Esophagus squamous epithelium (tissue), 5 donors: ENCODE measurements at regions not wholly inside any gene's neighbourhood (a gene's known extent, or its start where the extent isn't known, plus 50 kb on each side); places are given as distances from the start of the nearest gene placed in this dataset.

Source experiments
- DNase-seq: peaks from one replicate; lab custom pipeline; 2025; lab: John Stamatoyannopoulos, UW
- H3K27ac ChIP-seq, 4 donors: fragments of 200-600 bp; sonication (generic); one replicate each; pipeline ENCODE4 v1.5.1; 2016 to 2019; ENCODE audit warnings: mild to moderate bottlenecking in 1 of 4
- H3K27me3 ChIP-seq, 4 donors: fragments of 200-600 bp; sonication (generic); 1 replicate in 3 of 4; 2 replicates in 1 of 4; pipeline versions ENCODE4 v1.5.1 to v1.6.0; 2017 to 2021; ENCODE audit warnings: antibody characterized with exemption in 1 of 4
- H3K36me3 ChIP-seq, 3 donors: fragments of 200-600 bp; sonication (generic); one replicate each; pipeline ENCODE4 v1.5.1; 2016 to 2019
- H3K4me1 ChIP-seq, 3 donors: fragments of 200-600 bp; sonication (generic); one replicate each; pipeline ENCODE4 v1.5.1; 2017 to 2019
- H3K4me3 ChIP-seq, 4 donors: fragments of 200-600 bp; sonication (generic); 1 replicate in 3 of 4; 2 replicates in 1 of 4; pipeline ENCODE4 v1.5.1; 2016 to 2019; ENCODE audit warnings: mild to moderate bottlenecking in 2 of 4, moderate library complexity in 1 of 4
- H3K9me3 ChIP-seq, 3 donors: fragments of 200-600 bp; sonication (generic); one replicate each; pipeline ENCODE4 v1.5.1; 2016 to 2019
- POLR2A ChIP-seq, 4 donors: fragments of 450-650 bp; IDR thresholded peaks; one replicate each; pipeline ENCODE4 v1.6.1; 2017; ENCODE audit warnings: antibody characterized with exemption in 4 of 4, mild to moderate bottlenecking in 4 of 4, moderate library complexity in 3 of 4
- WGBS, 2 donors: methylation state at CpG; one replicate each; pipeline ENCODE4 v1.1.5; 2018; 5-methylcytosine and 5-hydroxymethylcytosine counted together
- intact Hi-C: fragments of 100-400 bp; cut with DNase I; formaldehyde crosslinking; loops from one replicate; pipeline ENCODE4 v1.15.0; 2022
- TF ChIP-seq, protein P1 (sequence below), 6 experiments: fragments of 450-650 bp in 4 of 6; fragments of 200-600 bp in 2 of 6; sonication (generic) in 2 of 6; IDR thresholded peaks; one replicate each; pipeline ENCODE4 v1.5.1; 2016 to 2019; ENCODE audit warnings: antibody characterized with exemption in 6 of 6, mild to moderate bottlenecking in 4 of 6, moderate library complexity in 4 of 6
- donor health status: DM: yes; HTN: yes; CAD: no.

DNA sequence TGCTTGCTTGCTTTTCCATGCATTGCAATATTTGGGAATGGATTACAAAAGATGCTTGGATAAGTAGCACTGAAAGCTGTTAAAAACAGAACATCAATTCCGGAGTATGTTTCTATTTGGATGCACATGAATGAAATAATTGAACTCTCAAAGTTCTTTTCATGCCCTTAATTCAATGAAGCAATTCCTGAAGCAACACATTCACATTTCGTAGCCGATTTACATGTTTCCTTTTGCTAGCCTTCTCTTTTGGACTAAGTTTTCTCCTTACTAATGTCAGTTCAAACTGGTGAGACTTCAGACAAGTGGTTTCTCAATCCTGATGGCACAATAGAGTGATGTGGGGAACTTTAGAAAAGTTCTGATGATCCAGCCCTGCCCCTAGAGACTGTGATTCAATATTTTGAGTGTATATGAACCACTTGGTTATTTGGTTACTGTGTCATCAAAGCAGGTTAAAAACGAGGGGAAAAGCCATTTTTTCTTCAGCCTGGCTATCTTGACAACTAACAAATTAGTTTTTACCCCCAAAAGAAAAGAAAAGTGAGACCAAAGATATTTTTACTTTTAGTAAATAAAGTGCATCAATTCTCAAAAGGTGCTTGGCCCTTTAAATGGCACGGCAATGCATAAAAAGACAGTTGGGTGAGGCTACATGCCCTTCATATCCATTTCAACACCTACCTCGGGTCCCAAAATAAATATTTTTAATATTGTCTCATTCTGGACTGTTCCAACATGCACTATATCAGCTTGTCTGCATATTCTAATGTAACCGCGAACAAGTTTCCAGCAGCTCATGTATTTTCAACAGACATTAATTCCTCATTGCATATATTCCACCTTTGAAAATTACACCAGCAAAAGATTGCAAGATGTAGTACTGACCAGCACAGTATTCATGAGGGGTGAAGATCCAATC is 90.1 kb upstream of the RPL34 start:
- no peak for DNase-seq
- Histone ChIP-seq H3K4me3 (no peak overlapping the region), H3K27me3 (no peaks in the 10 kb centered on the region), H3K9me3 (no peaks in the 10 kb centered on the region), H3K27ac (peak overlapping the region in 2 of 4 donors; percentile 38 to 49), H3K4me1 (no peaks in the 10 kb centered on the region), H3K36me3 (no peaks in the 10 kb centered on the region)
- 43 to 61% methylated on average over 8 of the region's 8 CpGs for WGBS, 2 donors
- intact Hi-C loops, result no loop called here
- TF ChIP-seq, protein P1, sequence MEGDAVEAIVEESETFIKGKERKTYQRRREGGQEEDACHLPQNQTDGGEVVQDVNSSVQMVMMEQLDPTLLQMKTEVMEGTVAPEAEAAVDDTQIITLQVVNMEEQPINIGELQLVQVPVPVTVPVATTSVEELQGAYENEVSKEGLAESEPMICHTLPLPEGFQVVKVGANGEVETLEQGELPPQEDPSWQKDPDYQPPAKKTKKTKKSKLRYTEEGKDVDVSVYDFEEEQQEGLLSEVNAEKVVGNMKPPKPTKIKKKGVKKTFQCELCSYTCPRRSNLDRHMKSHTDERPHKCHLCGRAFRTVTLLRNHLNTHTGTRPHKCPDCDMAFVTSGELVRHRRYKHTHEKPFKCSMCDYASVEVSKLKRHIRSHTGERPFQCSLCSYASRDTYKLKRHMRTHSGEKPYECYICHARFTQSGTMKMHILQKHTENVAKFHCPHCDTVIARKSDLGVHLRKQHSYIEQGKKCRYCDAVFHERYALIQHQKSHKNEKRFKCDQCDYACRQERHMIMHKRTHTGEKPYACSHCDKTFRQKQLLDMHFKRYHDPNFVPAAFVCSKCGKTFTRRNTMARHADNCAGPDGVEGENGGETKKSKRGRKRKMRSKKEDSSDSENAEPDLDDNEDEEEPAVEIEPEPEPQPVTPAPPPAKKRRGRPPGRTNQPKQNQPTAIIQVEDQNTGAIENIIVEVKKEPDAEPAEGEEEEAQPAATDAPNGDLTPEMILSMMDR (IDR thresholded peaks at IDR 0.05), result no peak
- no peak for TF ChIP-seq POLR2A (IDR thresholded peaks at IDR 0.05)

DNA sequence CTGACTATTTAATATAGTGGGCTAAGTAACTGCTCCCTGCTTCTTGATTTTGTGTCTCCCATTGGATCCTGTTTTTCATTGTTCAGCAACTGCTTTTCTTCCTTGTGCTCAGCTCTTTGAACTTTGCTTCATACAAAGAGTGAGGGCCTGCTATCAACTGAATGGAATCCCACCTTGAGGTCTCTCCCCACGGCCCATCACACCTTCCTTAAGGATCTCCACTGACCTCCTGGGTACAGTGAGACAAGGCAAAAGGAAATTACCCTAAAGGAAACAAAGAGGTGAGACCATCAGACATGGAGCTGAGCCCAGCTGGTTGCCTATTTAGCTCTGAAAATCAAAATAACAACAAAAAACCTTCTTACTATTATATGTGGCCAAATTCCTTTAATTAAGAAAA is 91.3 kb upstream of the RPL34 start:
- Histone ChIP-seq H3K27ac (no peak overlapping the region), H3K4me1 (no peaks in the 10 kb centered on the region)
- 70% methylated on average over 1 of the region's 1 CpG for WGBS, 2 donors

DNA sequence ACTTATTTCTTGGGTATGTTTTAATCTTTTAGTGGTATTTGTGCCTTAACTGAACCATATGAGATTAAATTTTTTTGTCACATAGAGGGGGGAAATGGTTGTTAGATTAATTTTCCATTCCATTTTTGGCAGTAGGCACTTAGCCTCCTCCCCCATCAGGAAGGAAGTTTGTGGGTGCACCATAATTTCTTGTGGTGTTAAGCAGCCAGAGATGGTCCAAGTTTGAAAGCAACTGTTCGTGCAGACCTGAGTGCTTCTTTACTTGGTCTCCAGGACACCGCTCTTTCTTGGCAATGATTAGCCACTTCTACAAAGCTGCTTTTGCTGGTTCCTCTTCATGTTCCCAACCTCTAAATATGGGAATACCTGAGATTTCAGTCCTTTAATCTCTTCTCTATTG is 92.7 kb upstream of the RPL34 start:
- Histone ChIP-seq H3K9me3 (no peaks in the 10 kb centered on the region), H3K4me3 (no peak overlapping the region), H3K27me3 (no peaks in the 10 kb centered on the region), H3K27ac (no peak overlapping the region), H3K4me1 (no peaks in the 10 kb centered on the region), H3K36me3 (no peaks in the 10 kb centered on the region)
- no peak for DNase-seq
- 58 to 66% methylated on average over 2 of the region's 2 CpGs for WGBS, 2 donors
- no peak for TF ChIP-seq POLR2A (IDR thresholded peaks at IDR 0.05)
- TF ChIP-seq, protein P1 (IDR thresholded peaks at IDR 0.05), result no peak
- intact Hi-C loops, result no loop called here

More for the DNA sequence above, 91.3 kb upstream of the RPL34 start:
- no peaks in the 10 kb centered on the region for H3K36me3 ChIP-seq
- H3K9me3 ChIP-seq, result no peaks in the 10 kb centered on the region
- H3K4me3 ChIP-seq, result no peak overlapping the region
- intact Hi-C loops, result no loop called here
- DNase-seq, result no peak
- TF ChIP-seq, protein P1 (IDR thresholded peaks at IDR 0.05), result no peak
- TF ChIP-seq POLR2A (IDR thresholded peaks at IDR 0.05), result no peak
- no peaks in the 10 kb centered on the region for H3K27me3 ChIP-seq

DNA sequence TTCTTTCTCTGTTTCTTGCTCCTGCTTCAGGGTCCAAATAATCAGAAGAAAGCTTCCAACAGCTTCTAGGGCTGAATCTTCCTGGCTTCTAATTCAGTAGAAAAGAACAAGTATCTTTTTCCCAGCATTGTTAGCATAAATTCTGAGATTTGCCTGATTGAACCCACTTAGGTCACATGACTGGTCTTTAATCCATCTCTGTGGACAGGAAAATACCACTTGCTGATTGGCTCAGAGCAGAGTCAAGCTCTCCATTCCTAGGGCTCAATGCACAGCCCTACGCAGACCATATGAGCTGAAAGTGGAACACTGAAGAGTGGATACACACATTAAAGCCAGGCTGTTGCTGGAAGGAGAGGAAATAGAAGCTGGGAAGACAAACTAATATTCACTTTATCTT is 99.6 kb upstream of the RPL34 start:
- Histone ChIP-seq H3K4me1 (no peaks in the 10 kb centered on the region), H3K27me3 (no peaks in the 10 kb centered on the region), H3K9me3 (no peaks in the 10 kb centered on the region), H3K36me3 (no peaks in the 10 kb centered on the region), H3K4me3 (no peak overlapping the region), H3K27ac (no peak overlapping the region)
- 88 to 100% methylated on average over 1 of the region's 1 CpG for WGBS, 2 donors
- intact Hi-C loops, result no loop called here
- TF ChIP-seq, protein P1 (IDR thresholded peaks at IDR 0.05), result no peak
- no peak for TF ChIP-seq POLR2A (IDR thresholded peaks at IDR 0.05)
- no peak for DNase-seq

DNA sequence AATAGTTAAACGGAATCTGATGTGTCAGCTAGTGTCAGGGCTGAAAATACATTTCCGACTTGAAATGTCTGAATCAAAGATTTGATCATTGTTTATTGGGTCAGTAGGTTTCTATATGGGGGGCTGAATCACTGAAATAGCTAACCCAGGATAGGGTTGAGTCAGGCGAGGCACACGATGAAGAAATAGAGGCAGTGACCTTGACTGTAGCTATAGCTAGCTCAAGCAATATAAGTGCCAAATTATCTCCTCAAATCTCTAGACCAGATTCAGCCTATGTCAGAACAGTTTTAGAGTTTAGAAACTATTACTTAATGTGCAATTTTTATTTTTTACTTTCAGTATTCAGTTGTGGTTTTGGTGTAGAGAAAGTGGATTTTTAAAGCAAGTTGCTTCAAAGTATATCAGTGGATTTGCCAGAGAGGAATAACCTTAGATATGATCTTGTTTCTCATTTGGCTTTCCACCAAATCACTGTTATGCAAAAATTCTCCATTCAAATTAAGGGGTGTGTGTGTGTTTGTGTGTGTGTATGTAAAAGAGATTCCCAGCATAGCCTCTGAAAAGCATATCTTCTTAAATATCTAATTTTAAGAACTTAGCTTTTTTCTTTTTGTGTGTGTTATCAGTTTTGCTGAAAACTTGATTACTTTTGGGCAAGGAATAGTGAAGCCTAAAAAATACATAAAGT is 100.3 kb upstream of the RPL34 start:
- no peak overlapping the region for H3K27ac ChIP-seq
- no peaks in the 10 kb centered on the region for H3K9me3 ChIP-seq
- WGBS, 2 donors, result 64 to 79% methylated on average over 4 of the region's 4 CpGs
- DNase-seq, result no peak
- no peaks in the 10 kb centered on the region for H3K36me3 ChIP-seq
- TF ChIP-seq POLR2A (IDR thresholded peaks at IDR 0.05), result no peak
- TF ChIP-seq, protein P1 (IDR thresholded peaks at IDR 0.05), result no peak
- intact Hi-C loops, result no loop called here
- no peaks in the 10 kb centered on the region for H3K4me1 ChIP-seq
- H3K27me3 ChIP-seq, result no peaks in the 10 kb centered on the region
- H3K4me3 ChIP-seq, result no peak overlapping the region
